GM23338 (cell line): ENCODE measurements at regions not wholly inside any gene's neighbourhood (a gene's known extent, or its start where the extent isn't known, plus 50 kb on each side); places are given as distances from the start of the nearest gene placed in this dataset.

Experiments
- ATAC-seq: fragments of 200-7000 bp; cut with Tn5 transposase; 3 replicates; pipeline ENCODE4 v1.9.1; 2020
- DNase-seq: peaks from one replicate; pipeline ENCODE4 v3.0.0-alpha.2; 2015; ENCODE audit warnings: low spot score
- H2AFZ ChIP-seq: fragments of 200-600 bp; sonication (generic); 2 replicates; pipeline ENCODE4 v1.8.0; 2016; ENCODE audit warnings: antibody characterized with exemption, mild to moderate bottlenecking, moderate library complexity
- H3F3A ChIP-seq: fragments of 200-600 bp; sonication (generic); replicated peaks from 2 replicates; pipeline ENCODE4 v1.8.0; 2017; ENCODE audit warnings: antibody characterized with exemption, mixed run types, low read depth
- H3K27ac ChIP-seq: fragments of 200-600 bp; sonication (generic); 2 replicates; pipeline ENCODE4 v1.6.1; 2016; ENCODE audit warnings: low read depth
- H3K27me3 ChIP-seq: fragments of 200-600 bp; sonication (generic); 2 replicates; pipeline ENCODE4 v1.8.0; 2016; ENCODE audit warnings: mild to moderate bottlenecking, mixed run types, moderate library complexity; ENCODE audit not compliant: insufficient read depth
- H3K36me3 ChIP-seq: fragments of 200-600 bp; sonication (generic); 2 replicates; pipeline ENCODE4 v1.8.0; 2016; ENCODE audit warnings: mild to moderate bottlenecking; ENCODE audit not compliant: insufficient read depth
- H3K4me1 ChIP-seq: fragments of 200-600 bp; sonication (generic); 2 replicates; pipeline ENCODE4 v1.8.0; 2016; ENCODE audit warnings: mild to moderate bottlenecking, moderate library complexity; ENCODE audit not compliant: insufficient read depth
- H3K4me2 ChIP-seq: fragments of 200-600 bp; sonication (generic); 2 replicates; pipeline ENCODE4 v1.7.1; 2017; ENCODE audit warnings: mixed run types
- H3K4me3 ChIP-seq: fragments of 200-600 bp; sonication (generic); 2 replicates; pipeline ENCODE4 v1.6.1; 2016; ENCODE audit warnings: mixed run types
- H3K79me2 ChIP-seq: fragments of 200-600 bp; sonication (generic); replicated peaks from 2 replicates; pipeline ENCODE4 v1.8.0; 2017; ENCODE audit warnings: mild to moderate bottlenecking; ENCODE audit not compliant: insufficient read depth
- H3K9me2 ChIP-seq: fragments of 200-600 bp; sonication (generic); 2 replicates; pipeline ENCODE4 v1.8.0; 2017; ENCODE audit not compliant: insufficient read depth
- H4K20me1 ChIP-seq: fragments of 200-600 bp; sonication (generic); replicated peaks from 2 replicates; pipeline ENCODE4 v1.8.0; 2017; ENCODE audit warnings: mild to moderate bottlenecking; ENCODE audit not compliant: insufficient read depth
- H3K27ac Mint-ChIP-seq: 2 replicates; pipeline ENCODE4 v1.8.0; 2020; ENCODE audit warnings: inconsistent platforms, mild to moderate bottlenecking, moderate library complexity, mixed read lengths
- H3K27me3 Mint-ChIP-seq: 3 replicates; pipeline ENCODE4 v1.8.0; 2022; ENCODE audit warnings: low read depth, mild to moderate bottlenecking, moderate library complexity, mixed read lengths, inconsistent platforms; ENCODE audit not compliant: insufficient read depth, poor library complexity
- H3K36me3 Mint-ChIP-seq: 3 replicates; pipeline ENCODE4 v1.8.0; 2021; ENCODE audit warnings: low read depth, mild to moderate bottlenecking, inconsistent platforms, moderate library complexity, mixed read lengths
- H3K4me1 Mint-ChIP-seq: 3 replicates; pipeline ENCODE4 v1.8.0; 2020; ENCODE audit warnings: mild to moderate bottlenecking, inconsistent platforms, mixed read lengths
- H3K4me3 Mint-ChIP-seq: 3 replicates; pipeline ENCODE4 v1.8.0; 2021; ENCODE audit warnings: moderate library complexity, mild to moderate bottlenecking, inconsistent platforms, mixed read lengths
- H3K9me3 Mint-ChIP-seq: 3 replicates; pipeline ENCODE4 v1.8.0; 2020; ENCODE audit warnings: moderate library complexity, mild to moderate bottlenecking, inconsistent platforms, mixed read lengths
- CREB1 ChIP-seq: fragments of 250-450 bp; sonication (Bioruptor Pico); IDR thresholded peaks from 2 replicates; pipeline ENCODE4 v1.5.0; 2020; ENCODE audit warnings: low read depth, mild to moderate bottlenecking, moderate library complexity
- CTCF ChIP-seq, 2 experiments: fragments of 200-600 bp in 1 of 2; sonication (generic) in 1 of 2; conservative IDR thresholded peaks; 2 replicates each; pipeline versions ENCODE4 v1.5.1 to v1.6.1; 2016 to 2017; ENCODE audit warnings: antibody characterized with exemption in 2 of 2, low read depth in 2 of 2, mild to moderate bottlenecking in 2 of 2, moderate library complexity in 1 of 2
- ETS1 ChIP-seq: IDR thresholded peaks from 2 replicates; pipeline ENCODE4 v1.6.1; 2016; ENCODE audit warnings: antibody characterized with exemption
- EZH2 ChIP-seq: fragments of 200-600 bp; sonication (generic); IDR thresholded peaks from one replicate; pipeline ENCODE4 v1.8.0; 2017; ENCODE audit warnings: antibody characterized with exemption, mild to moderate bottlenecking, low read depth; ENCODE audit not compliant: unreplicated experiment
- EZH2phosphoT487 ChIP-seq: fragments of 200-600 bp; sonication (generic); IDR thresholded peaks from one replicate; pipeline ENCODE4 v1.8.1; 2018; ENCODE audit warnings: antibody characterized with exemption; ENCODE audit not compliant: unreplicated experiment
- JUNB ChIP-seq: IDR thresholded peaks from one replicate; pipeline ENCODE4 v1.6.1; 2016; ENCODE audit warnings: antibody characterized with exemption; ENCODE audit not compliant: unreplicated experiment
- NANOG ChIP-seq: IDR thresholded peaks from 2 replicates; pipeline ENCODE4 v1.6.1; 2016; ENCODE audit warnings: antibody characterized with exemption, borderline replicate concordance
- POLR2AphosphoS5 ChIP-seq: IDR thresholded peaks from 2 replicates; pipeline ENCODE4 v1.6.1; 2016; ENCODE audit warnings: antibody characterized with exemption, low read depth
- REST ChIP-seq: IDR thresholded peaks from one replicate; pipeline ENCODE4 v1.6.1; 2018; ENCODE audit warnings: antibody characterized with exemption; ENCODE audit not compliant: unreplicated experiment
- STAT1 ChIP-seq: IDR thresholded peaks from one replicate; pipeline ENCODE4 v1.6.1; 2016; ENCODE audit warnings: antibody characterized with exemption; ENCODE audit not compliant: unreplicated experiment
- ZNF114 ChIP-seq: fragments of 250-450 bp; sonication (Bioruptor Pico); IDR thresholded peaks from 2 replicates; pipeline ENCODE4 v1.5.0; 2020; ENCODE audit warnings: mild to moderate bottlenecking, moderate library complexity
- ZNF331 ChIP-seq: fragments of 250-450 bp; sonication (Bioruptor Pico); IDR thresholded peaks from 2 replicates; pipeline ENCODE4 v1.5.0; 2020; ENCODE audit warnings: low read depth, mild to moderate bottlenecking, moderate library complexity
- ZNF462 ChIP-seq: fragments of 250-450 bp; sonication (Bioruptor Pico); IDR thresholded peaks from 2 replicates; pipeline ENCODE4 v1.5.0; 2020; ENCODE audit warnings: mild to moderate bottlenecking, moderate library complexity

- no peaks in the 10 kb centered on the region for H3K27me3 ChIP-seq
- H3K4me3 ChIP-seq = no peak overlapping the region
- ATAC-seq (no peak), DNase-seq (no peak)
- no peaks in the 10 kb centered on the region for H4K20me1 ChIP-seq
- Mint-ChIP-seq H3K36me3 (no peaks in the 10 kb centered on the region), H3K27ac (no peak overlapping the region), H3K27me3 (no peaks in the 10 kb centered on the region), H3K4me1 (no peaks in the 10 kb centered on the region), H3K9me3 (0 out of 3 replicates have a peak, but pooled peaks cover 7% of the 10 kb centered on the region), H3K4me3 (no peak overlapping the region)
- no peaks in the 10 kb centered on the region for H3F3A ChIP-seq
- no peaks in the 10 kb centered on the region for H3K4me1 ChIP-seq
- no peak overlapping the region for H3K27ac ChIP-seq
- no peaks in the 10 kb centered on the region for H3K79me2 ChIP-seq
- no peak overlapping the region for H2AFZ ChIP-seq
- no peaks in the 10 kb centered on the region for H3K36me3 ChIP-seq
- no peak overlapping the region for H3K4me2 ChIP-seq
- H3K9me2 ChIP-seq = no peaks in the 10 kb centered on the region
- no peak for TF ChIP-seq STAT1
- TF ChIP-seq POLR2AphosphoS5 = no peak
- TF ChIP-seq ETS1 = no peak
- no peak for TF ChIP-seq CREB1
- no peak for TF ChIP-seq ZNF114
- TF ChIP-seq CTCF (conservative IDR thresholded peaks at IDR 0.05; ENCODE audit: low read depth in 2 of 2) = no peak
- no peak for TF ChIP-seq JUNB
- TF ChIP-seq NANOG = no peak
- no peak for TF ChIP-seq ZNF462 (CRISPR knock-in tag)
- no peak for TF ChIP-seq EZH2
- no peak for TF ChIP-seq EZH2phosphoT487
- TF ChIP-seq ZNF331 (CRISPR knock-in tag) = no peak
- no peak for TF ChIP-seq REST
Observed at GRCh38 chrX:122389005-122389404, 795.1 kb upstream of the GRIA3 start.
